Bone marrow (tissue), 2 donors: ENCODE measurements at regions not wholly inside any gene's neighbourhood (a gene's known extent, or its start where the extent isn't known, plus 50 kb on each side); places are given as distances from the start of the nearest gene placed in this dataset.

Experiments used
- DNase-seq, 2 donors: peaks; one replicate each; lab custom pipeline; 2025; lab: John Stamatoyannopoulos, UW

DNA sequence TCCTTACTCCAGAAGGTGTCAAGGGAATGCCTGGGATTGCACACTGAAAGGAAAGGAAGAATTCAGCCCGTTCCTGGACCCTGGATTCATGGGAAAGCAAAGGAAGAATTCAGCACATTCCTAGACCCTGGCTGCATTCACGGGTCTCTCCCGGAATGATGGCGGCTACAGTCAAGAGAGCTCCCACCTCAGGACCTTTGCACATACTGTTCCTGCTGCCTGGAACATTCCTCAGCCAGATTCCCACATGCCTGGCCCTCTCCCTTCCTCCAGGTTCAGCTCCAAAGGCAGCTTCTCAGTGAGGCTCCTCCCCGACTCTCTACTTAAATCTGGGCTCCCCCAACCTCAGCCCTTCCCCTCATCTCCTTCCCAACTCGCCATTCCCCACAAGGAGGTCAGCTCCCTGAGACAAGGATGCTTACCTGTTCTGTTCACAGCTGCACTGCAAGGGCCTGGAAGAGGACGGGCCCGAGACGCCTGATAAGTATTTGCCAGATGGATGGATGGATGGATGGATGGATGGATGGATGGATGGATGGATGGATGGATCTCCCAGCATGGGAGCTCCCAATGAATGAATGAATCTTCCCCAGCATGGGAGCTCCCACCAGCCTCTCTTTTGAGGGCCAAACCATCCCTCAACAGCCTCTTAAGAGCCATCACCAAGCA lies 77.4 kb downstream of the NCOR2 start:
- no peak for DNase-seq

DNA sequence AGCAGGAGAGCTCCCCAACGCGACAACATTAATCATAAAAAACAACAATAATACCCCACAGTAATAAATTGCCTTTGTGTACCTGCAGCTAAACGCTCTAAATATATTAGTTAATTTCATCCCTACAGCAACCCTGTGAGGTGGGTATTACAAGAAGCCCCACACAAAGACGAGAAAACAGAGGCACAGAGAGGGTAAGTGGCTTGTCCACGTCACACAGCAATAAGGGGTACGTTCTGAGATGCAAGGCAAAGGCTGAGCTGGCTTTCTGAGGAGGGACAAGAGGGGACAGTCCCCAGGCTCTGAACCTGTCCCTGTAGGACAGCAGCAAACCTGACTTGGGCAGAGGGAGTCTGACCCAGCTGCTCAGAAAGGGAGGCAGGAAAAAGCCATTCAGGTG lies 78.2 kb downstream of the NCOR2 start:
- no peak for DNase-seq

DNA sequence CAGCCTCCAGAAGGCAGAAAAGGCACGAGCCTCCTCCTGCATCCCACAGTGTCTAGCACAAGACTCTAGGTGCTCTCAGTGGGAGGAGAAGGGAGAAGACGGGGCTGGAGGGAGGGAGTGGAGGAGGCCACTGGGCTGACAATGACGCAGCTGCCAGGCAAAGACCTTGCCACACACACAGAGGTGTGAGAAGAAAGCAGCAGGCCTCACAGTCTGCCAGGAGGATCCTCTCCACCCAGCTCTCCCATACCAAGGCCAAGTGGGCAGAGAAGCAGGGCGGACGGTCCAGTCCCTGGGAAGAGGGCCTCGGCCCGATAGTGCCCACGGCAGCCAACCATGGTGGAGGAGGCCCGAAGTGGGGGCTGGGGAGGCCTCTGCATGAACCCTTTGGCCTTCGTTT lies 78.9 kb downstream of the NCOR2 start:
- DNase-seq, result no peak

DNA sequence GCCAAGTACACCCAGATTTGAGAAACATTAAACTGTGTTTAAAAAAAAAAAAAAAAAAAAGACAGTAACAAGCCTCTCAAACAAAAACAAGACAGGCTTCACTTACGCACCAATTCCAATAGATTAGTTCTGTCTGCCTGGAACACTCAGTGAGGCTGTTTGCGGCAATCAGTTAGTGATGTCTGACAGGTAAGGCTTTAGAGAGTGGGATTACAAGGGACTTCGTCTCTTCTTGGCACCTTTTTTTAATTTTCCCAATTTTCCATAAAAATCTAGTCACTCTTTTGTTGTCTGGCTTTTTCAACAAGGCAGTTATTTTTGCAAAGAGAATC lies 79.6 kb downstream of the NCOR2 start:
- no peak for DNase-seq

DNA sequence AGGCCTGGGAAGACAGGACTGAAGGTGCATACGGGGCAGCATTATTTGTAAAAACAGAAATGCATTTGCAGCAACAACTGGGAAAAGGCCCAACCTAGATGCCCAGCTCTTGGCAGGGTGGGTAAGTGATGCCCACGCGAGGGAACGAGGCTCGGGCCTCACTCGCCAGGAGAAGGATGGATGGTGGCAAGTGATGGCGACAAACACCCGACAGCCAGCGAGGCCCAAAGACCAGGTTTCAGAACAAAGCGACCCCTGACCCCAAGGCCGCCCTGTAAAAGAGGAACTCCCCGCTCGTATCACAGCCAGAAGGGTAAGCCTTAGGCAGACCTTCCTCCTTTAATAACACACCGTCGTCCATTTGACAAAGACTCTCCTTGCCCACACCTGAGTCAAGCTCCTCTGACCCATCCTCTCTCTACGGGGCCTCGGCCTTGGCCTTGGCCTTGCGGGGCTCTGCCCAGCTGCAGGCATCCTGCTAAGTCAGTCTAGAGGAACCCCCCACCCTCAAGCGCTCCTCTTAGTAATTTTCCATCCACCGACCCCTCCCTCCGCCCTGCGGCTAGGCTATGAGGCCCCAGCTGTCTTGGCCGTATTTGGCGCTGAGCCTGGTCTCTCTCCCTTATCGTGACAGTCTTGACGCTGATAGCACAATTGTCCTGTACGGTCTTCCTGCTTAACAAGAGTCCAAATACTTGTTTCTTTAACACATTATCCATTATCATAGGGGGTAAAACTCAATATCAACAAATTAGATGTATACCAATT lies 80.2 kb downstream of the NCOR2 start:
- no peak for DNase-seq

DNA sequence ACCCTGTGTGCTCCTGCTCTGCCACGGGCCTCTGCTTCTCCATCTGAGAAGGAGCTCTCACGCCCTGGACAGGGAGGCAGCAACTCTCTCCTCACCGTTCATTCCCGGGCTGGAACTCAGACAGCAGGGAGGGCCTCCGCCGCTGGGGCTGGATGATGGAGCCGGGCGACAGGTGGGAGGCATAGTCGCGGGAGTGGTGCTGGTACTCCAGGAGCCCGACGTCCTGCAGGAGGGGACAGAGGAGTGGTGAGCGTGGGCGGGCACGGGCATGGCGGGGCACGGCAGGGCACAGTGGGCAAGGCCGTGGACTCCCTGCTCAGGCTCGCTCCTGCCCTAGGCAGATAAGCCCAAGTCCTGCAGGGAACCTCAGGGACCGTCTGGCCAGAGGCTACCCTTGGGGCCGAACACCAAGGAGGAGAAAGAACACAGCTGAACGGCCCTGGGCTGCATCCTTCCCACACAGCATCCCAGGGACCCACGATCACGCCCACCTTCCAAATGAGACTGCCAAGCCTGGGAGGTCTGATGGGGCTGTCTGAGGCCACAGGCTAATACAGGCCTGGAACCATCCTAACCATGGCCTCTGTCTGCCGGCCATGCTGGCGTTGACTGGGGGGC lies 81.0 kb downstream of the NCOR2 start:
- DNase-seq, result no peak

DNA sequence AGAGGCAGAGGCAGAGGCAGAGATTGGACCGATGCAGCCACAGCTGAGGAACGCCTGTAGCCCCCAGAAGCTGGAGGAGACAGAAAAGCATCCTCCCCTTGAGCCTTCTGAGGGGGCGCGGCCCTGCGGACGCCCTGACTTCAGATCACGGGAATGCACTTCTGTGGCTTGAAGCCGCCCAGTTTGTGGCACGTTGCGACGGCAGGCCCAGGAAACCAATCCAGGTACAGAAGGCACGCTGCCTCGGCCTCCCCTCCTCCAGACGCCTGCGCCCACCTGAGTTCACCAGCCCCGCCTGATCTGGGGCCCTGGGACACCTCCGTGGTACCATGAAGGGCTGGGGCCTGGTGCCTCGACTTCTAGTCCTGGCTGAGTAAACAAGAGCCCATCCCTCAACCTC lies 82.0 kb downstream of the NCOR2 start:
- DNase-seq, result no peak

DNA sequence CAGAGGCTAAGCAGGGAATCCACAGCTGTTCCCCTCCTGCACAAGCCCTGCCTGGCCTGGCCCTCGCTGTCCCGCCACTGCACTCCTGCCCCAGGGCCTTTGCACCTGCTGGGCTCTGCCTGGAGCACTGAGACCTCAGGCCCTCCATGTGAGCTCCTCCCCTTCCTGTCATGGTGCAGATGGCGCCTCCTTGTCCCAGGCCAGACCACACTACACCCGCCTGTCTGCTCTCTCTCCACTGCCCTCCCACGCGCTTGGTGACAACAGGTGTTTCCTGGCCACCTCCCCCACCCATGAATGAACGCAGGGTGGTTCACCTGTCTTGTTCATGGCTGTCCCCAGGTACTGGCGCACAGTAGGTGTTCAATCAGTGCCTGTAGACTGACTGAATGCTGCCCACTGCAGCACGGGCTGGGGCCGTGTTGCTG lies 82.9 kb downstream of the NCOR2 start:
- DNase-seq, result no peak

DNA sequence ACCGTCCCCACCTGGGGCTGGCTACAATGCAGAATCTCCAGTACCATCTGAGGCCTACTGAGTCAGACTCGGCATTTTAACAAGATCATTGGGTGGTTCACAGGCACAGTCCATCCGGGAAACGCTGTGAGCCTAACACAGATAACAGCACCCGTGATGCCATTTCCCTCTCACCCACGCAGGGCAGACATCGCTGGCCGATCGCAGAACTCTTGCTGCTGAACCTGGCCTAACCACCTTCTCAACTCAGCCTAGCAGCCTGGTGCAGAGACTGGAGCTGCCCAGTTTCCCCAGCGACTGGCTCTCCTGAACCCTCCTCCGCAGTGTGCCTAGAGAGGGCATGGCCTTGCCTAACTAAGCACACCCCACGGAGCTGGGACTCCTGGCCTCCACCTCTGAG lies 83.3 kb downstream of the NCOR2 start:
- no peak for DNase-seq

DNA sequence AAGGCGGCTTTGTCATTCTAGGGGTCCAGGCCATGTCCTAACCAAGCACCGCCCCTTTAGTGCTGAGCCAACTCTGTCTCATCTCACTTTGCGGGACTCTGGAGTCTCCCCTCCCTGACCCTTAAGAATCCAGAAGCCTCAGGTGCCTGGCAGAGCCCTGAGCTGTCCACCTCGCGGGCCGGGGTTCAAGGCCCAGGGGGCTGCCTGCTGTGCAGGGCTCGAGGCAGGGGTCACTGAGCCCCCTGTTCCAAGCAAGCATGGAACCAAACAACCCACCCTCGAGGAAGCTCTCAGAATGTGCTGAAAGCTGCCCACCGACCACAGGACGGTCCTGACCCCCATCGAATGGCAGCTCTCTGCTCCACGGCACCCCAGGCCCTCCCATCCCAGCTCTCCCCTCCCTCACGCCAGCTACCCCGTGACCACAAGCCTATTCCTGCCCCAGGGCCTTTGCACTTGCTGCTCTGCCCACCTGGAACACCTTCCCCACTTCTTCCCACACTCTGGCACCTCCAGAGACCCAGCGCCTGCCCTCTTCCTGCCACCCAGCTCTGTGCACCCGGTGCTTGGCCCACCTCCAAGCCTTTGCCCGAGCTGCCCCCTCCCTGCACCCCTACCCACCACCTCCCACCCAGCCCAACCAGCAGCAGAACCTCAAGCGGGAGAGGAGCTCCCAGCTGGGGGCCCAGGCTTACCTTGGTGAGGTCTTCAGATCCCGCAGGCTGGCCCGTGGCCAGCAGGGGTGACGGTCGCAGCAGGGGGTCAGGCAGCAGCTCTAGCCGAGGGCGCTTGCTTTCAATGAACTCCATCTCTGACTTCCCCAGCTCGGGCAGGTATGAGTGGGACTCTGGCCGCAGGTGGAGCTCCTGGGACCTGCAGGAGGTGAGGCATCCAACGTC lies 84.3 kb downstream of the NCOR2 start:
- no peak for DNase-seq

DNA sequence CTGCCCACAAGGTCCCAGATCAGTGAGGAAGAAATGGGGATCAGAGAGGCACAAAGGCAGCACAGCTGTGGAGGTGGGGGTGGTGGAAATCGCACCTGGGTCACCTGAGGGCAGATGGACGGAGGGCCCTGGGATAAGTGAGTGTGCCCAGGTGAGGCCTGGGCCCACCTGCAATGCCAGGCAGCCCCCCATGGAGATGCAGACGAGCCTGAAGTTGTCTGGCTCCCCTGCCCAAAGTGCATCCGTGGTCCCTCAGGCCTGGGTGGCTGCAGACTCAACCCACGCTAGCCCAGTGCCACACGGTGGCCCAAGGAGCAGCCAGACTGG lies 84.9 kb downstream of the NCOR2 start:
- DNase-seq, result no peak

DNA sequence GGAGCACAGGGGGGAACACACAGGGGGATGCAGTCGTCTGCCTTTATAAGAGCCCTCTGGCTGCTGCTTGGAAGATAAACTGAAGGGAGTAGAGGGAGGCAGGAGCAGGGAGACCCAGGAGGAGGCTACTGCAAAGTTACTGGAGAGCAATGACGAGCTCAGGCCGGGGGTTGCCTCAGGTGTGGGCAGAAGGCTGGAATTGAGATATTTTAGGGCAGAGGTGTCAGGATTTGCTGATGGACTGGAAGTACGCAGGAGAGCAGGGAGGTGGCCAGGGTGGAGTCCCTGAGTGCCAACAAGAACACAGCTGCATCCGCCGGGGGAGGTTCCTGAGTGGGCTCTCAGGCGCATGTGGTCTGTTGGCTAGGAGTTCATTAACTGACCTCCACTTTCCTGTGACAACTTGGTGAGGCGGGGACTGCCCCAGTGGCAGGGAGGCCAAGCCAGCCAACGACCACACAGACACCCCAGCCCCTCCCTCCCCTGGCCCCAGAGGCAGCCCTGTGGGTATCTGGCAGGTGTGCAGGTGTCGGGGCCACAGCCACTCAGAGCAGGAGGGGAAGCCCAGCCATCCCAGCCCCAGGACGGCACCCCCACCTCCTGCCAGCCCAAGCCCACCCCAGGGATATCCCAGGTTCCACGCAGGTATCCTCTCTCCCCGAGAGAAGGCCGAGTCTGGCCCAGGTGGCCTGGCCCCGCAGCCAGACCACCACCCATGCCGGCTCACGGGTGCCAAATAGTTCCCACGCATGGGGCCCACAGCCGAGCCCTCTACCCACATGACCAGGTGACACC lies 85.4 kb downstream of the NCOR2 start:
- DNase-seq, result no peak

DNA sequence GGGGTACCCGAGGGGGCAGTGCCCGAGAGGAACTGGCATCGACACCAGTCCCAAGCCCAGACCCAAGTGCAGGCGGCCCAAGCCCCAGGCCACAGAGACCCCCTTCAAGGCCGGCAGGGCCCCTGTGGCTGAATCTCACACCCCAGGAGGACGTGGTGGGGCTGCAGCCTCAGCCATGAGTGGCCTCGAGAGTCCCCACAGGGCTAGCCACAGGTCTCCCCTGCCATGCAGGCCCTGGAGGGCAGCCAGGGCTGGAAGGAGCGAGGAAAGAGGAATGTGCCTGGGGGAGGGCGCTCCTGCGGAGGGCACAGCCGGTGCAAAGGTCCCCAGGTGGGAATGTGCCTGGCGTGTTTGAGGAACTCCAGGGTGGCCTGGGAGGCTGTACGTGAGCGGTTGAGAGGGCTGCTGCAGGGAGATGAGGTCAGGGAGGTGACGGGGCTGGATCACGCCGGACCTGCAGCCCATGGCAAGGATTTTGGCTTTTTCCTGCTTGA lies 86.1 kb downstream of the NCOR2 start:
- no peak for DNase-seq

DNA sequence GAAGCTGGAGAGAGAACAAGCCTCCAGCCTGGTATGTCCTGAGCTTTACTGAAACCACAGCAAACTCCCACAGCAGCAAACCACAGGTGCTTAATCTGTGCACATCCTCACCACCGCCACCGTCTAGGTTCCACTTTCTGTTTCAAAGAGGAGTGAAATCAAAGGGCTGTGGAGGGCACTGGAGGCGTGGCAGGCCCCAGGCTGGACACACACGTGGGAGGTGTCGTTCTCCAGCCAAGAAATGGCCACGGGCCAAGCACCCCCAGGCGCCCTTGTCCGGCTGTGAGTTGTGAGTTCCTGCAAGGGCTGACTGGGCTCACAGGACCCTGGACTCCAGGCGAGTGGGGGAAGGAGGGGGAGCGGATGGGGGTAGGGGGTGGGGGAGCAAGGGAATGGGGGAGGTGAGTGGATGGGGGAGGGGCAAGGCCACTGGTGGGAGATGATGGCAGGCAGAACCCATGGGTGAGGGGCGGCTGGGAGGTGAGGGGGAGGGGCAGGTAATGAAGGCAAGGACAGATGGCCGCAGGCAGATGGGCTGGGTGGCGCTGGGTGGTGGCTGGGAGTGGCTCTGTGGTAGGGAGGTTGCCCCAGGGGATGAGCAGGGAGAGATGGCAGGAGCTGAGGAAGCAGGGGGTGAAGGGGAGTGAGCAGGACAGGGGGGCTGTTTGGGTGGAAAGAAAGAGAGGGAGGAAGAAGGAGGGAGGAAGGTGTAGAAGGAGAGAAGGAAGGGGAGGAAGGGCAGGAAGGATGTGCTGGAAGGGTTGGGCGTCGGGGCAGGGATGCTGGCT lies 86.7 kb downstream of the NCOR2 start:
- DNase-seq, result no peak

DNA sequence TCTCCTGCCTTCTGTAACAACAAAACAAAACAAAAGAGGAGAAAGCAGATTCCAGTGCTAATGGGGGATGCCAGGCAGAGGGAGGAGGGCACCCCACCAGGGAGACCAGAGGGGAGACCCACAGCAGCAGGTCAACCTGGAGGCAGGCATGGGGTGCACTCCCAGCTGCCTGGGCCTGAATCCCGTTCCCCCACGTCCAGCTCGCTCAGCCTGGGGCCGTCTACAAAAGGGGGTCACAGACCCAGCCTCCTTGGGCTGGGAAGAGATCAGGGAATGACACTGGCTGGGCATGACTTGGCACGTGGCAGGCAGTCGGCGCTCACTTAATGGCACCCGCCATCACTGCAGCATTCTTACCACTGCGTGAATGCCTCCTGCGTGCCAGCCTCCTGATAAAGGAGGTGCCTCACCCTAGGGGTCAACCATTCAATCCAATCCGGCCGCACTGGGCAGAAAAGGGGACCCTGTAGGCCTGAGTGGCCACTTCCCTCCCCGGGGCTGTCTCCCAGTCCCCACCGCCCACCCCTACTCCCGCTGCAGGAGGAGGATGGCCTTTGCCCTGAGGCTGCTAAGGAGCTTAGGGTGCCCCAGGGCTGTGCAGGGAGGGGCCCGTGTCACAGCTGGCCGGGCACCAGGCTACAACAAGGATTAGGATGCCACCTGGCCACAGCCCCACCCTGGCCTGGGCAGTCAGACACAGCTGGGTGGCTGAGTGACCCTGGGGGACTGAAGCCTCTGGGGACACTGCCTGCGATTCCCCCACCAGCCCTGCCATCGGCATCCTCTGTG lies 87.5 kb downstream of the NCOR2 start:
- no peak for DNase-seq

DNA sequence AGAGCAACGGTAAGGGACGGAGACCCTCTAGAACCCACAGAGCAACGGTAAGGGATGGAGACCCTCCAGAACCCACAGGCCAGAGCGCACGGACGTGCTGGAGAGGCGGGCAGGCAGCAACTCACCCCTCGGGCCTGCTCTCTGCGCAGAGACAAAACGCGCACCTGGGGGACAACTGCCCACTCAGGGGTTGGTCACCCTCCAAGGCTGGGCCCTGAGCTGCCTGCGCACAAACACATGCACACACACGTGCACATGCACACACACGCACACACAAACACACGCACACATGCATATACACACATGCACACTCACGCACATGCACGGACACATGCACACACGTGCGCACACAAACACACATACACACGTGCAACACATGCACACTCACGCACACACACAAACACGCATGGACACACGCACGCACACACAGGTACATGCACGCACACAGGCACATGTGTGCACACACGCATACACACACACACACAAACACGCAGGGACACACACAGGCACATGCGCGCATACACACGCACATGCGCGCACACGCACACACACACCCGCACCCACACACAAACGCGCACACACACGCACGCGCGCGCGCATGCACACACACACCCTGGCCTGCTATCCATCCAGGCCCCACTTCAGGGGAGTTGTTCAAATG lies 88.3 kb downstream of the NCOR2 start:
- no peak for DNase-seq

DNA sequence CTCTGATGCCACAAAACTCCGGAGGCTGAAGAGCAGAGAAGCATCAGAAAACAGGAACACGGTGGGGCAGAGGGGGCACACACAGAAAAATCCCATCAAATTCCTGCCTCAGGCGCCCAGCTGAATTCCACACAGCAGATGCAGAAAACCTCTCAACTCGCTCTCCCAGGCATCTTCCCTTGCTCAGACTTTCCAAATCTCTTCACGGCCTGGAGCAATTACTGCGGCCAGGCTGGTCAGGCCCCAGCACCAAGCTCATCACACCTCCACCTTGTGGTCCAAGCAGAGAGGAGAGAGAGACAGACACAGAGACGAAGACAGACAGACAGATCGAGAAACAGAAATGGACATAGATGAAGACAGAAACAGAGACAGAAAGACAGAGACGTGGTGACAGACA lies 89.0 kb downstream of the NCOR2 start:
- DNase-seq, result no peak

DNA sequence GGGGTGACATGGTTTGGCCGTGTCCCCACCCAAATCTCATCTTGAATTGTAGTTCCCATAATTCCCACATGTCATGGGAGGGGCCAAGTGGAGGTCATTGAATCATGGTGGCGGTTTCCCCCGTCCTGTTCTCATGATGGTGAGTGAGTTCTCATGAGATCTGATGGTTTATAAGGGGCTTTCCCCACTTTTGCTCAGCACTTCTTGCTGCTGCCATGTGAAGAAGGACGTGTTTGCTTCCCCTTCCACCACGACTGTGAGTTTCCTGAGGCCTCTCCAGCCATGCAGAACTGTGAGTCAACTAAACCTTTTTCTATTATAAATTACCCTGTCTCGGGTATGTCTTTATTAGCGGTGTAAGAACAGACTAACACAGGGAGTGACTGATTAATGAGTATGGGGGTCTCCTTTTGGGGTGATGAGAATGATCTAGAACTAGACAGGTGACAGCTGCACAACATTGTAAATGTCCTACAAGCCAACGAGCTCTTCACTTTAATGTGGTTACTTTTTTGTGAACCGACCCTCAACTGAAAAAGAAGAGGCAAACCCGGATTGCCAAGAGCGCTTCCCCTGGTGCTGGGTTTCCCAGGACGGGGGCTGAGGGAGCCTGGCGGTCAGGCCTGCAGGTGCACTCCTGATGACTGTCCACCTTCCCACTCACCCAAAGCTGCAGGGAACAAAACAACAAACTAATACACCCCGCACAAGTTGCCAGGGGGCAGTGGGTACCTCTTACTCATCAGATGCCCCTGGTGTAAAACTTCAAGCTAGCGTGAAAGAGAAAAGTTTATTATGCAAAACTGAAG lies 90.1 kb downstream of the NCOR2 start:
- peak in 1 of 2 donors; percentile 7 for DNase-seq

DNA sequence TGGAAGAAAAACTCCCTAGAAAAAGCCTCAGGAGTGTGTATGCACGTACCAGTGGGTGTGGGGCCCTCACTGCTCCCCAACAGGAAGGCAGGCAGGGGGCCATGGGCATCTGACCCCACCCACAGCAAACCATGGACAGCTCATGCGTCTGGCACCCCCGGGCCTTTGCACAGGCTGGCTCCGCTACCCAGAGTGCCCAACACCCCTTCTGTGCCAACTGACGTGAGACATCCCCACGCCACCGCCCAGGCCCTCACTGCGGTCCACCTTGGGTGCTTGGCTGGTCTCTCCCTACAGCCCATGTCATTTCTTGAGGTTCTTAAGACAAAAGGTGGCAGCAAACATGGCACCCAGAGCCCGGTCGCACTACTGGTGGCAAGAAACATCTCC lies 91.4 kb downstream of the NCOR2 start:
- DNase-seq, result no peak
